Stimulated activated CD4-positive, alpha-beta T cell treated with anti-CD3 and anti-CD28 coated beads, Interleukin-1b, Interleukin-23, amount 100 ng/mL, for 4 hours (primary cell): ENCODE measurements at regions not wholly inside any gene's neighbourhood (a gene's known extent, or its start where the extent isn't known, plus 50 kb on each side); places are given as distances from the start of the nearest gene placed in this dataset.

Experiments
- DNase-seq, 2 donors: peaks; one replicate each; pipeline ENCODE4 v3.0.0-alpha.2; 2020; ENCODE audit warnings: low read depth in 2 of 2

DNA sequence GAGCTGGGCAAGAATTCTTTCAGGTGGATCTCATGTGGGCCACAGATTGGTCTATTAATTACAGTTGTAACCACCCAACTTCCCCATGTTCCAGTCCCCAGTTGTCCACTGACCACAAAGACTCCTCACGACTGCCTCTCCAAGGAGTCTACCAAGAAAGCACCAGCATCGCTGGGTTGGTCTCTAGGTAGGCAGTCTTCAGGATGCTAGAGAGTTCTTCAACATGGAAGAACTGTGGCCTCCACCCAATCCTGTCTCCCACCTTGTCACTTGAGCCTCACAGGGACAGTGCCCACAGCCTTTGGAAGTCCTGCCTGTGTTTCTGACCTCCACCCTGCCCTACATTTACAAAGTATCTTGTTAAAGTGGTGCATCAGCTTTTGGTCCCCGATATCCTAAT, 184.7 kb upstream of the FN1 start:
- no peak for DNase-seq

DNA sequence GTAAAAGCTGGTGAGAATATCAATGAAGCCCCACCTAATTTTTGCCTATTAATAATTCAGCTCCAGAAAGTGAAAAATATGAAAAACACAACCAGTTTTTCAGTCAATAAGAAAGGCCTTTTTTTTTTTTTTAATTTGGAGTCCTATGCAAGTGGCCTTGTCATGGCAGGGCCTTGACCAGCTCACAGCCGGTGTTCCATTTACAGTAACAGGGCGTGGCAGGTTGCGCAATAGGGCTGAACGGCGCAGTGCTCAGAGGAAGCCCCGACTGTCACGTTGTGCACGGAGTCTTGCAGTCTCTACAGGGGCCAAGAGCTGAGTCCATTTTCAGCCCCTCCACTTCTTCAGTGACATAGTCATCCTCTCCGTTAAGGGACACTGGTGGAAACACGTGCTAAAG, 184.1 kb upstream of the FN1 start:
- DNase-seq = no peak

DNA sequence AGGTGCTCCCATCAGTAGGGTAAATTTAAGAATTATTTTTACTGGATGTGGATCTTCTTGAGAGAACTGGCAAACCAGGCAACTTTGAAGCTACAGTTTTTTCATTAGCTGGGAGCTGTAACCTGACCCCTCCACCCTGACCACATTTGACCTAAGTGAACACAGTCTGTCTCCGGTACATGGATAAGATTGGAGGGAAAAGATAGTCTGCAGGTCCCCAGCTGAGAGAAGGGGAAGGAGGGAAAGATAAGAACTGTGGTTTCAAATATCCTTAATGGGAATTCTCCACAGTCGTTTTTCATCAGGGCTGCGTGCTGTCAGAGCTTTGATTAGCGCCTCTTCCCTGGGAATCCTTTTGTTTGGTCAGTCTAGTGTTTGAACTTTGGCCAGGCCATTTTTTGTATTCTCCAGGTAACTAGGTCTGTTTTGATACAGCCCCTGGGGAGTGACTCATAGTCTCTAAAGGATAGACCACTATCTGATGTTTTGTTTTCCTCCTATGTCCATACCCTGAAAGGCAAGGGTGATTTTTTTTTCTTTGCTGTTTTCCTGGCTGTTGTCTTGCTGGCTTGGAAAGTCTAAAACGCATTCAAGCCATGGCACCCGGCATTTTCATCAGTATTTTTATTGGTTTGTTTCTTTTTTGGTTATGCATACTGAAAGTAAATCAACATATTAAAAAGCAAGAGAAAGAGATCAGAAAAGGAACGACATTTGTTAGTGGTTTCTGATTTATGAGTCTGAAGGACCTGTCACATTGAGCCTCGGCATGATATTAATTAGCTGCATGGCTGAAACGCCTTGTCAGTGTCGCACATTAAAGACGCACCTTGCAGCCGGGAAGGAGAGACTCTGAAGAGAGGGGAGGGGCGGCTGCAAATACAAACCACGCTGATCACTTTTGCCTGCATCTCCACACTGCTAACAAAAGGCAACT, 183.4 kb upstream of the FN1 start:
- no peak for DNase-seq

DNA sequence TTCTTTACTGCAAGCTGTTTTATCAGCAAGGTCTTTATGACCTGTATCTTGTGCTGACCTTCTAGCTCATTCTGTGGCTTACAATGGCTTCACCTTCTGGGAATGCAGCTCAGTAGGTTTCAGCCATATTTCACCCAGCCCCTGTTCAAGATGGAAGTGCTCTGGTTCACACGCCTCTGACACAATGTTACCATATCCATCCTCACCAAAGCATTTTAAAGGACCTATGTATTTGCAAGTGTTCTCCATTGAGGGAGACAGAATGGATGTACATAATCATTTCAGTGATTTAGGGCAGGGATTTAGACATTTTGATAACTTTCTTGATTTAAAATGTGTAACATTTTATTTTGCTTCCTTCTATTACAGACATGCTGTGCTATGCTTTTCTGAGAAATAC, 182.3 kb upstream of the FN1 start:
- DNase-seq = no peak

DNA sequence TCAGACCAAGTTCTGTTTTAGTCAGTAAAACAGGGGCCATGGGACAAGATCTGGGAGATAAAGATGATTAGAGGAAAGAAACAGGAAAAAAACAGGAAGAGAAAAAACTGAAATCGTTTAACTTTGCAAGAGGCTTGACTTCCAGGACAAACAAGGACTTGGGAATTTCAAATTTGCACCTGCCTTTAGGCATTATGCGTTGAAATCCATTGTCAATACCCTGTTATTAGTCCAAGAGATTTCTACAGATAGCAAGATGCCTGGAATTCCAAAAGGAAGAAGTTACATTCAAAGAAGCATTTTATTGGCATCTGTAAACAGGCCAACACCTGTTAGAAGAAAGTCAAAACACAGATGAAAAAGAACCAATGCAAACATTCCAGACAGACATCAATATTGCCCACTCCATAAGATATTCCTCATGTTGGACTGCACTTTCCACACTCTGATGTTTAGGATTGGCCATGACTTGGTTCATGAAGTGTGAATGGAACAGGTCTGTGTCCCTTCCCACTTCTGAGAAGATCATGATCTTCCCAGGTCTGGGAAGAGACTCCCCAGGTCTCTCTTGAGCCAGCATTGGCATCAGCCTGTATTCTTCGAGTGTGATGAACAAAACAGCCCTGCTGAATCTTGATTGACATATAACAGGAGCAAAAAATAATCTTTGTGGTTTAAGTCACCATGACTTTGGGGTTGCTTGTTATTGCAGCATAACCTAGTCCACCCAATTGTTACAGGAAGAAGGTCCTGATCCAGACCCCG, 181.4 kb upstream of the FN1 start:
- DNase-seq = no peak

DNA sequence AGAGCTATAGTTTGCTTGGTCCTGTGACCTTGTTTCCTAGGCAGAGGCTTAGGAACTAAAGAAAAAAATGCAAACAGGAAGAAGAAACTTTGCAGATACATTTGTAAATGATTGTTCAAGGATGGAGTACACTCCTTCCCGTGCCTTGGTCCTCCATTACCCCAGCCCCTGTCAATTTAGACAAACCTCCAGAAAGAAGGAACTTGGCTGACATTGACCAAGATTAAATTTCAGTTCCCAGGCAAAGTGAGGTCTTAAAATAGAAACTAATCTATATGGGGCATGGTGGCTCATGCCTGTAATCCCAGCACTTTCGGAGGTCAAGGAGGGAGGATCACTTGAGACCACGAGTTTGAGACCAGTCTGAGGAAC, 179.9 kb upstream of the FN1 start:
- no peak for DNase-seq

DNA sequence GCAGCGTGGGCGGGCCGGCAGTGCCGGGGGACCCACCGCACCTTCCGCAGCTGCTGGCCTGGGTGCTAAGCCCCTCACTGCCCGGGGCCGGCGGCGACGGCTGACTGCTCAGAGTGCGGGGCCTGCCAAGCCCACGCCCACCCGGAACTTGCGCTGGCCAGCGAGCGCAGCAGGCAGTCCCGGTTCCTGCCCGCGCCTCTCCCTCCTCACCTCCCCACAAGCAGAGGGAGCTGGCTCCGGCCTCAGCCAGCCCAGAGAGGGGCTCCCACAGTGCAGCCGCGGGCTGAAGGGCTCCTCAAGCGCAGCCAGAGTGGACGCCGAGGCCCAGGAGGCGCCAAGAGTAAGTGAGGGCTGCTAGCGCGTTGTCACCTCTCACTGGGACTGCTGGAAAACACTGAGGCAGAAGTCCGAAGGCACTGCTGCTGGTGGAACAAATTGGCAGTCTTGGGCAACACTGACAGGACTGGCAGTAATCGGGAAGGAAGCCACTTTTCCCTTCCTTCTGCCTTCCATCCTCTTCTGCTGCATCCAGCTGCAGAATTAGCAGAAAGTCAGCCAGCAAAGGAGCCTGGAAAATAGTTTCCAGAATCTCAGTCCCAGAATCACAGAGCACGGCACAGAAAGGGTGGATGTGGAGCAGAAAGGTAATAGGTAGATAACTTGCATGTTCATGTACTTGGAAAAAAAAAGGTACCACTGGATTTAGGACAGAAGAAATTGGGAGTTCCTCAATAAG, 179.4 kb upstream of the FN1 start:
- DNase-seq = no peak

- no peak for DNase-seq
Measured at GRCh38 chr2:215614296-215614695, 178.4 kb upstream of the FN1 start.

DNA sequence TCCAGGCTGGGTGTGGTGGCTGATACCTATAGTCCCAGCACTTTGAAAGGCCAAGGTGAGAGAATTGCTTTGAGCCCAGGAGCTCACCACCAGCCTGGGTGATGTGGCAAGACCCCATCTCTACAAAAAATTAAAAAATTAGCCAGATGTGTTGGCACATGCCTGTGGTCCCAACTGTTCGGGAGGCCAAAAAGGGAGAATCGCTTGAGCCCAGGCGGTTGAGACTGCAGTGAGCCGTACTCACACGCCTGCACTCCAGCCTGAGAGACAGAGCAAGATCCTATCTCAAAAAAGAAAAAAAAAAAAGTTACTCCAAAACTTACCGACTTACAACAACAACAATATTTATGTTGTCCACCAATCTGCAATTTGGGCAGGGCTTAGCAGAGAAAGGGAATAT, 178.0 kb upstream of the FN1 start:
- no peak for DNase-seq

DNA sequence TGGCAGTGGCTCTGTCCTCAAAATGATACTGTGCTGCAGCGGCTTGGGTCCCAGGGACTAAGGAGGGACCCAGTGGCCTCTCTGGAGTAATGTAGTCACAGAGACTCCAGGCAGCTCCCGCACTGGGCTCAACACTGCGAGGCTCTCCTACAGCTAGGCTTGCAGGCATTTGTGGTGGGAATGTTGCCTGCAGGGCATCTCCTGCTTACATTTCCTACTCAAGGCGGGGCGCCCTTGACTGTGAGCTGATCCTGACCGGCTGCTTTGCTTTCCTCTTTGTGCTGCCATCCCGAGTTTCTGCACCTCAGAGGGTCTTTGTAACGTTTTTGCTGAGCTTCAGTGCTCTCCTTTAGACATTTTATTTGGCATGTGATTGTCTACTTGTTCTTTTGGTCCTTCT, 177.4 kb upstream of the FN1 start:
- DNase-seq = no peak

DNA sequence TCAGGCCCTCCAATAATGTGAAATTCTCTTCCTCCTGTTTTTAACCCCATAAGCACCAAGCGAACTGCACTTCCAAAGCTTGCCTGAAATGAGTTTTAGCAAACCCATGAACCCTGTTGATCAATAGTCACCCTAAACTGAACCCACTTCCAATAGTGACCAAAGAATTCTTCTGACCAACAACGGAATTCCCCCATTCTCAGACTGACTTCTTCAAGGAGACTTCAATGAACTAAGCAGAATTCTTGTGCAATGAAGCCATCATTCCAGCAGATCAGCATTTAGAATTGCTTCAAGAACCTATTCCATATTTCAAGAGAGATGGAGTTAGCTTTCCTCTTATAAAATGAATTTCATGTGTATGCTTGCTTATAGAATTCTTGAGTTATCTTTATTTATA, 176.9 kb upstream of the FN1 start:
- DNase-seq = no peak

DNA sequence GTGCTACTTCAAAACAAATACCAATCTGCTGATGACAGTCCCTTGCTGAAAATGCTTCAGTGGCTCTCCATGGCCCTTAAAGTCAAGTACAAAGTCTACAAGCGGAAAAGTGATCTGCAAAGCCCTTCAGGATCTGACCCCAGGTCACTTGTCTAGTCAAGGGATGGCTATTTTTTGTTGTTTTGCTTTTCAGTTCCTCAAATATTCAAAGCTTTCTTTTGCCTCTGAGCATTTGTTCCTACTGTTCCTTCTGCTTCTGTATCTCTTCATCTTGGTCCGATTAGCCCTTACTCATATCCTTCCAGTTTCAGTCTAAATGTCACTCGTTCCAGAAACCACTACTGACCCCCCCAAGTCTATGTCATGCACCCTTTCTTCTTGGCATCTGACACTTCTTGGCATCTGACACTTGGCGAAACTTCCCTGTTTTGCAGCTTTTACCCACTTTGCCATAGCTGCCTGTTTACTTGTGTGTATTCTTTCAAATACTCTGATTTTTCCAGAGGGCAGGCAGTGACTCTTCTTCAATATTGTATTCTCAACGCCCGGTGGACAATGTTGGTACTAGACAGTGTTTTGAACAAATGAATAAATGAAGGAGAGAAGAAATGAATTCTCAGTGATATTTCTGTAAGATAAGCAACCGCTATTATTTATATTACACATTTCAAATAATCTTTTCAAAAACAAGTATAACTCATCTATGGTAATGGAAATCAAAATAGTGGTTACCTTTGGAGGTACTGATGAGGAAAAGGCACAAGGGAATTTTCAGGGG, 175.9 kb upstream of the FN1 start:
- no peak for DNase-seq

- no peak for DNase-seq
Measured at GRCh38 chr2:215609089-215610032, 173.5 kb upstream of the FN1 start.

DNA sequence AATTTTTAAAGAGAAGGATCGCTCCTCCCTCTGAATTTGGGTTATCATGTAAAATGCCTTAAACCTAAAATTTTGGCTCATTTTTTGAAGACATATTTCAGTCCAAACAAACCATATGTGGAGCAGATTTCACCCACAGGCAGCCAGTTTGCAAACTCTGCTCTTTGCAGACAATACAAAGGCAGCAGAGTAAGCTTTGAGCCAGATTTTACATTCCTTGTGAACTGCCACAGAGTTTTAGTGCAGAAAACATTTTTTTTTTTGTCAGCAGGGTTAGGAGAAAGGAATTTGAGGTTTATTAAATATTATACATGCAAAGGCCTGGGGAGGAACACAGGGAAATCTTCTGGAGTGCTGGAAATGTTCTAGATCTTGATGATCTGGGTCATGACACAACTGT, 171.9 kb upstream of the FN1 start:
- no peak for DNase-seq

- no peak for DNase-seq
Measured at GRCh38 chr2:215606219-215606618, 170.4 kb upstream of the FN1 start.

- DNase-seq = no peak
Measured at GRCh38 chr2:215605214-215605613, 169.3 kb upstream of the FN1 start.

DNA sequence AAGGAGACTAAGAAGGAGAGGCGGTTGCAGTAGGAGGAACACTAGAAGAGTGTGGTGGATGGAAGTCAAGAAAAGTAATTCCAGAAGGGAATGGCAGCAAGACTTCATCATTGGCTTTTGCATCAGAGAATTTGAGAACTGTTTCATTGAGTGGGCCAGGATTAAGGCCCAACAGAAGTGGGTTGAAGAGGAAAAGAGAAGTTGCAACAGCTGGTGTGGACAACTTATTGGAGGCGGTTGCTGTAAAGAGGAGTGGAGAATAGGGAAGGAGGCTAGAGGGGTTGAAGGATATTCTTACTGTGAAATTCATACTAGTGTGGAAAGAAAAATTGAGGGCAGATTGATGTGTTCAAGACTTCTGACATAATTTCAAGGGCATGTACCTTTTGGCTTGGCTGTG, 168.7 kb upstream of the FN1 start:
- no peak for DNase-seq

- no peak for DNase-seq
Measured at GRCh38 chr2:215603440-215603839, 167.6 kb upstream of the FN1 start.

DNA sequence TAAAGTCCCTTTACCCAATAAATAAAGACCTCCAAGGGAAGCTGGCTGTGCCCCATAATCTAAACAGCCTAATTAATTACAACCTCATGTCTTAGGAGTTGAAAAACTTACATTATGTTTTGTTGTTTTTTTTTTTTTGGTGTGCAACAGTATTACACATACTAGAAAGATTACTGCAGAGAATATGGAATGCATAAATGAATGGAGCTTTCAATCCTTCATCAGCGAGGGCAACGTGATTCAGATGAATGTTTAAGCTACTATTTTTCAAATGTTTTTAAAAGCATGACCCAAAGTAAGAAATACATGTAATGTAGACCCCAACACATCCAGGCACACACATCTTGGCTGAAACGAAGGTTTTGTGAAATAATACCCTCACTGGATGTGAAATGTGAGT, 167.1 kb upstream of the FN1 start:
- DNase-seq = no peak

GRCh38 chr2:215601990-215602721, 166.3 kb upstream of the FN1 start:
- no peak for DNase-seq
